ENCODE measurements at regions not wholly inside any gene's neighbourhood (a gene's known extent, or its start where the extent isn't known, plus 50 kb on each side); places are given as distances from the start of the nearest gene placed in this dataset.
"Not testable (repeated sequence)": the region's sequence is repeated elsewhere in the genome, so short reads cannot be mapped to it uniquely, and the experiment has no call there.

GRCh38 chr1:82139751-82140468 is 339.2 kb downstream of the ADGRL2 start (continued):
- TF ChIP-seq BMI1 (IDR thresholded peaks at IDR 0.05; ENCODE audit: borderline replicate concordance), result no peak
- TF ChIP-seq E4F1 (IDR thresholded peaks at IDR 0.05; ENCODE audit: borderline replicate concordance, partially characterized antibody), result no peak

- in situ Hi-C loops (cut with MboI); FAIRE-seq; H3K36me3 ChIP-seq (ENCODE audit: control insufficient read depth in 2 of 2, insufficient read depth in 2 of 2, low read length in 1 of 2); H4K20me1 ChIP-seq (ENCODE audit: control insufficient read depth, insufficient read depth); H2AFZ ChIP-seq (ENCODE audit: control insufficient read depth, low read depth, low read length); RAD21 ChIA-PET (ENCODE audit: unreplicated experiment); CTCF ChIA-PET; BruUV-seq (replicated peaks); ATAC-seq; H3K27ac ChIP-seq (ENCODE audit: control insufficient read depth, insufficient read depth); intact Hi-C loops (cut with micrococcal nuclease; ENCODE audit: unreplicated experiment); H3K4me3 ChIP-seq; H3K4me1 ChIP-seq (ENCODE audit: control insufficient read depth, insufficient read depth, low read length); DNase-seq (ENCODE audit: low read depth, low spot score); H3K9me3 ChIP-seq (replicated peaks; ENCODE audit: control insufficient read depth, insufficient read depth, low read length); H3K79me2 ChIP-seq (ENCODE audit: control insufficient read depth, insufficient read depth, low read length); H3K27me3 ChIP-seq (replicated peaks in 1 of 2; ENCODE audit: control insufficient read depth in 2 of 2, insufficient read depth in 2 of 2, low read length in 1 of 2); H3K9ac ChIP-seq (ENCODE audit: control insufficient read depth, insufficient read depth, low read length); H3K4me2 ChIP-seq (ENCODE audit: control insufficient read depth, insufficient read depth); POLR2A ChIA-PET: not testable (repeated sequence)
- SMC1A ChIA-PET (ENCODE audit: uncharacterized antibody, unreplicated experiment), result interaction anchor here (0.6 kb wide), 1 partner anchor 11 kb away, joined by 3 read pairs; no protein-coding TSS in a partner anchor
- WGBS (ENCODE audit: insufficient coverage, insufficient replicate concordance, low lambda C conversion rate, missing lambda C conversion rate), result 62% methylated on average over 10 of the region's 20 CpGs
Measured at GRCh38 chr1:82136351-82136750, 335.6 kb downstream of the ADGRL2 start.
